ENCODE measurements at regions not wholly inside any gene's neighbourhood (a gene's known extent, or its start where the extent isn't known, plus 50 kb on each side); places are given as distances from the start of the nearest gene placed in this dataset.
"Not testable (repeated sequence)": the region's sequence is repeated elsewhere in the genome, so short reads cannot be mapped to it uniquely, and the experiment has no call there.

GRCh38 chr17:70286391-70286790 is 117.1 kb downstream of the KCNJ2 start:
- DNase-seq (ENCODE audit: low spot score) = no peak

- DNase-seq (ENCODE audit: low spot score) = no peak
Measured at GRCh38 chr17:70288540-70289290, 119.4 kb downstream of the KCNJ2 start.

GRCh38 chr17:70290770-70291169 is 121.4 kb downstream of the KCNJ2 start:
- no peak for DNase-seq (ENCODE audit: low spot score)

- DNase-seq (ENCODE audit: low spot score) = no peak
Measured at GRCh38 chr17:70292366-70292765, 123.0 kb downstream of the KCNJ2 start.

- DNase-seq (ENCODE audit: low spot score) = not testable (repeated sequence)
Measured at GRCh38 chr17:70293564-70294310, 124.4 kb downstream of the KCNJ2 start.

GRCh38 chr17:70295329-70295728 is 126.0 kb downstream of the KCNJ2 start:
- no peak for DNase-seq (ENCODE audit: low spot score)

GRCh38 chr17:70295731-70296130 is 126.4 kb downstream of the KCNJ2 start:
- no peak for DNase-seq (ENCODE audit: low spot score)

- no peak for DNase-seq (ENCODE audit: low spot score)
Measured at GRCh38 chr17:70296456-70296855, 127.1 kb downstream of the KCNJ2 start.

GRCh38 chr17:70297397-70297796 is 128.1 kb downstream of the KCNJ2 start:
- DNase-seq (ENCODE audit: low spot score) = no peak

GRCh38 chr17:70298929-70299531 is 129.7 kb downstream of the KCNJ2 start:
- no peak for DNase-seq (ENCODE audit: low spot score)

- no peak for DNase-seq (ENCODE audit: low spot score)
Measured at GRCh38 chr17:70307430-70308225, 138.3 kb downstream of the KCNJ2 start.

- DNase-seq (ENCODE audit: low spot score) = no peak
Measured at GRCh38 chr17:70308618-70309017, 139.3 kb downstream of the KCNJ2 start.

- no peak for DNase-seq (ENCODE audit: low spot score)
Measured at GRCh38 chr17:70310221-70310672, 140.9 kb downstream of the KCNJ2 start.

GRCh38 chr17:70313086-70313852 is 143.9 kb downstream of the KCNJ2 start:
- DNase-seq (ENCODE audit: low spot score) = no peak

- no peak for DNase-seq (ENCODE audit: low spot score)
Measured at GRCh38 chr17:70314096-70314495, 144.8 kb downstream of the KCNJ2 start.

- DNase-seq (ENCODE audit: low spot score) = no peak
Measured at GRCh38 chr17:70314506-70314905, 145.2 kb downstream of the KCNJ2 start.

- no peak for DNase-seq (ENCODE audit: low spot score)
Measured at GRCh38 chr17:70317421-70317820, 148.1 kb downstream of the KCNJ2 start.

GRCh38 chr17:70318051-70318450 is 148.7 kb downstream of the KCNJ2 start:
- no peak for DNase-seq (ENCODE audit: low spot score)

GRCh38 chr17:70319516-70319915 is 150.2 kb downstream of the KCNJ2 start:
- DNase-seq (ENCODE audit: low spot score) = no peak

GRCh38 chr17:70320673-70321345 is 151.5 kb downstream of the KCNJ2 start:
- DNase-seq (ENCODE audit: low spot score) = no peak

GRCh38 chr17:70321352-70321751 is 152.0 kb downstream of the KCNJ2 start:
- DNase-seq (ENCODE audit: low spot score) = no peak

Data from germinal center (tissue), 1 donor.